Prostate gland (tissue), 2 donors: ENCODE measurements at regions not wholly inside any gene's neighbourhood (a gene's known extent, or its start where the extent isn't known, plus 50 kb on each side); places are given as distances from the start of the nearest gene placed in this dataset.

Experiments used
- CTCF ChIP-seq, 4 experiments: fragments of 200-600 bp in 2 of 4; fragments of 450-650 bp in 2 of 4; sonication (generic) in 2 of 4; IDR thresholded peaks; 1 replicate in 3 of 4; 2 replicates in 1 of 4; pipeline ENCODE4 v1.5.1; 2016 to 2019; ENCODE audit warnings: antibody characterized with exemption in 4 of 4, mild to moderate bottlenecking in 2 of 4, moderate library complexity in 2 of 4
- POLR2A ChIP-seq: fragments of 450-650 bp; IDR thresholded peaks from one replicate; pipeline ENCODE4 v1.6.1; 2016; ENCODE audit warnings: antibody characterized with exemption, mild to moderate bottlenecking

- TF ChIP-seq CTCF (IDR thresholded peaks at IDR 0.05) = no peak
- no peak for TF ChIP-seq POLR2A
Observed at GRCh38 chr12:58089588-58089987, 148.2 kb downstream of the ATP23 start.
